Gastrocnemius medialis (tissue), 4 donors: ENCODE measurements at regions not wholly inside any gene's neighbourhood (a gene's known extent, or its start where the extent isn't known, plus 50 kb on each side); places are given as distances from the start of the nearest gene placed in this dataset.

Source experiments
- ATAC-seq, 2 donors: fragments of 150-250 bp; one replicate each; pipeline ENCODE4 v1.9.1; 2016
- DNase-seq, 2 donors: peaks; one replicate each; pipeline ENCODE4 v3.0.0-alpha.2; 2019
- H3K27ac ChIP-seq, 4 donors: fragments of 200-600 bp; sonication (generic); 1 replicate in 1 of 4; 2 replicates in 3 of 4; pipeline ENCODE4 v1.5.1; 2016 to 2018; ENCODE audit warnings: mild to moderate bottlenecking in 2 of 4, moderate library complexity in 1 of 4
- H3K27me3 ChIP-seq, 3 donors: fragments of 200-600 bp; sonication (generic) in 2 of 3; 1 replicate in 1 of 3; 2 replicates in 2 of 3; pipeline versions ENCODE4 v1.5.1 to v1.6.0; 2016 to 2019; ENCODE audit warnings: mild to moderate bottlenecking in 1 of 3, moderate library complexity in 1 of 3
- H3K36me3 ChIP-seq, 2 donors: fragments of 200-600 bp; sonication (generic) in 1 of 2; one replicate each; pipeline ENCODE4 v1.5.1; 2017 to 2018
- H3K4me1 ChIP-seq, 2 donors: fragments of 200-600 bp; sonication (generic) in 1 of 2; one replicate each; pipeline ENCODE4 v1.5.1; 2016 to 2017; ENCODE audit warnings: mild to moderate bottlenecking in 2 of 2
- H3K4me3 ChIP-seq, 4 donors: fragments of 200-600 bp; sonication (generic) in 3 of 4; 1 replicate in 1 of 4; 2 replicates in 3 of 4; pipeline ENCODE4 v1.5.1; 2016 to 2019; ENCODE audit warnings: mild to moderate bottlenecking in 2 of 4
- H3K9me3 ChIP-seq, 3 donors: fragments of 200-600 bp; sonication (generic) in 2 of 3; 1 replicate in 1 of 3; 2 replicates in 2 of 3; pipeline ENCODE4 v1.5.1; 2016 to 2019
- POLR2A ChIP-seq, 2 donors: fragments of 450-650 bp; IDR thresholded peaks; one replicate each; pipeline ENCODE4 v1.6.1; 2017; ENCODE audit warnings: antibody characterized with exemption in 2 of 2, mild to moderate bottlenecking in 2 of 2, moderate library complexity in 2 of 2
- in situ Hi-C, 4 donors: fragments of 200-750 bp; cut with MboI; loops; one replicate each; pipeline versions ENCODE4 v1.15.0 to v1.8.0; 2017; ENCODE audit warnings: low sequenced_read_pairs in 4 of 4
- intact Hi-C: fragments of 100-400 bp; cut with DNase I; formaldehyde crosslinking; loops from one replicate; pipeline ENCODE4 v1.15.1; 2023; ENCODE audit warnings: low total_unique reads
- TF ChIP-seq, protein P1 (sequence below), 5 experiments: fragments of 450-650 bp in 3 of 5; fragments of 200-600 bp in 2 of 5; sonication (generic) in 2 of 5; IDR thresholded peaks in 4 of 5; conservative IDR thresholded peaks in 1 of 5; 1 replicate in 4 of 5; 2 replicates in 1 of 5; pipeline ENCODE4 v1.5.1; 2016 to 2019; ENCODE audit warnings: antibody characterized with exemption in 5 of 5, mild to moderate bottlenecking in 3 of 5, moderate library complexity in 3 of 5

DNA sequence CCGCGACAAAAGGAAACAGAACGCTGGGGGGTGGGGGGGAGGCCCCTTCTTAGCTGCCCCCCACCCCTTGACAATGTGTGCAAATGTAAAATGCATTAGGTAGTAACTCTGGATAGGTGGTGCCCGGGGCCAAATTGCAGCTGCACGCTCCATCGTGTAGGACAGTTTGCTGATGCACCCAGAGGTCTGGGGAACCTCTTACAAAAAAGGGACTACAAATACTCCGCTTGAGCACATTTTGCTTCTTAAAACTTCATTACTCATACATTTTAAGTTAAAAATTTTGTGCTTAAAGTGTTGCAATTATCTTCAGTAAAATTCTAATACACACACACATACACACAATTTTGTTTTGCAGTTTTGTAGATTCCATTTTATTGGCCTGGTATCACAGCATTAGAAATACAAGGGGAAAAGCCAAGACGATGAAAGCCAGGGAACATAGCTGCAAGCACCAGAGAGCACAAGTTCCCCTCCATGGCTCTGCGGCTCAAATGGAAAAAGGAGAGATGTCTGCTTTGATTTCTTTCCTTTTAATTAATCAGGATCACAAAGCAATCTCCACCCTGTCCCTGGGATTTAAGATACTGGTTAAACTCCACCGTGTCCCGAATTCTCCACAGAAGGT, 582.1 kb downstream of the ZEB2 start:
- no peaks in the 10 kb centered on the region for H3K36me3 ChIP-seq
- intact Hi-C loops: no loop called here
- H3K4me3 ChIP-seq: peak overlapping the region; percentile 41 to 66 (median 58)
- no peaks in the 10 kb centered on the region for H3K9me3 ChIP-seq
- peak in 1 of 2 donors; percentile 21 for ATAC-seq
- DNase-seq: no peak
- TF ChIP-seq, protein P1, sequence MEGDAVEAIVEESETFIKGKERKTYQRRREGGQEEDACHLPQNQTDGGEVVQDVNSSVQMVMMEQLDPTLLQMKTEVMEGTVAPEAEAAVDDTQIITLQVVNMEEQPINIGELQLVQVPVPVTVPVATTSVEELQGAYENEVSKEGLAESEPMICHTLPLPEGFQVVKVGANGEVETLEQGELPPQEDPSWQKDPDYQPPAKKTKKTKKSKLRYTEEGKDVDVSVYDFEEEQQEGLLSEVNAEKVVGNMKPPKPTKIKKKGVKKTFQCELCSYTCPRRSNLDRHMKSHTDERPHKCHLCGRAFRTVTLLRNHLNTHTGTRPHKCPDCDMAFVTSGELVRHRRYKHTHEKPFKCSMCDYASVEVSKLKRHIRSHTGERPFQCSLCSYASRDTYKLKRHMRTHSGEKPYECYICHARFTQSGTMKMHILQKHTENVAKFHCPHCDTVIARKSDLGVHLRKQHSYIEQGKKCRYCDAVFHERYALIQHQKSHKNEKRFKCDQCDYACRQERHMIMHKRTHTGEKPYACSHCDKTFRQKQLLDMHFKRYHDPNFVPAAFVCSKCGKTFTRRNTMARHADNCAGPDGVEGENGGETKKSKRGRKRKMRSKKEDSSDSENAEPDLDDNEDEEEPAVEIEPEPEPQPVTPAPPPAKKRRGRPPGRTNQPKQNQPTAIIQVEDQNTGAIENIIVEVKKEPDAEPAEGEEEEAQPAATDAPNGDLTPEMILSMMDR (IDR thresholded peaks at IDR 0.05 in 4 of 5, conservative IDR thresholded peaks at IDR 0.05 in 1 of 5): no peak
- TF ChIP-seq POLR2A (IDR thresholded peaks at IDR 0.05): no peak
- in situ Hi-C loops: no loop called here
- peak overlapping the region in 1 of 4 donors; percentile 68 for H3K27ac ChIP-seq
- peaks cover 0 to 9% of the 10 kb centered on the region in 2 donors for H3K4me1 ChIP-seq
- no peaks in the 10 kb centered on the region for H3K27me3 ChIP-seq

DNA sequence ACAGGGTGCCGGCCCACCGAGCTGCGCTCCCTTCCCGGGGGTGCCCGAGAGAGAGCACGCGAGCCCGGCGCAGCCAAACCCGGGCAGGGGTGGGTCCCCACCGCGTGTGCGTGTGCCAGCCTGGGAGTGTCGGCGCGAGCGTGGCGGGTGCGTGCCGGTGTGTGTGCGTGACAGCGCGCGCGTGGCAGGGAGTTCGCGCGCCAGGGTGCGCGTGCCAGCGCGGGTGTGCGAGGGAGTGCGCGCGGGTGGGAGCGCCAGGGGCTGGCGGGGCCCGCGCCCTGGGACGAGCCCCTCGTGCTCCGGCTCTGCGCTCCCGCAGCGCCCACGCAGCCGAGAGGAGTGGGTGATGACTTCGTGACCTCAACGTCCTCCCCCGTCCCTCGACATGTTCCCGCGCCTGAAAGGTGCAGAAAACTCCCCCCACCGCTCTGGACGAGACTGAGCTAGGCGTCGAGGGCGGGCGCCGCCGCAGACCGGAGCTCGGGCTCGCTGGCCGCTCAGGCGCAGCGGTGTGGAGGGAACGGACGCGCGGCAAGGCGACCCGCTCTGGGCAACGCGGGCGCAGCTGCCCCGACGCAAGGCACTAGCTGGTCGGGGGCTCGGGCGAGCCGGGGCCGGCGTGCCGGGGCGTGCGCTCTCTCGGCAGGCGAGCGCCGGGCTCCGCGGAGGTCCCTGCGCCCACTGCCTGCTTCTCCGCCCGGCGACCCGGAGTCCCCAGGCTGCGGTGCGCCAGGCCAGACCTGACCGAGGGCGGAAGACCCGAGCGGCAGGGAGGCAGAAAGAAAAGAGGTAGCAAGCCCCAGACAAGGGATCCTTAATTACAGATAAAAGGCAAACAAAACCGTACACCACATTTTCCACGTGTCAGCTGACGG, 582.8 kb downstream of the ZEB2 start:
- in situ Hi-C loops: no loop called here
- no peaks in the 10 kb centered on the region for H3K36me3 ChIP-seq

DNA sequence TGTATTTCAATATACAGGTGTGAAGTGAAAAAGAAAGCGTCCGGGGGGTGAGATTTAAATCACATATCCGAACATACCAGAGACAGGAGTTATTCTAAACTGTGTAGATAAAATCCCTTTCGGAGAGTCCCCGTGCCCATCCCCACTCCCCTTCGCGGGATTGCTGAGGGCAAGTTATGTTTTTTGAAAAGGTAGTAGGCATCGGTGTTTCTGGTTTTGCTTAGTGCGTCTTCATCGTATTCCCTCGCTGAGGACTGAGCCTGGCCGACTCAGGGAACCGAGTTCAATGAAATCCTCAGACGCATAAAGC, 583.4 kb downstream of the ZEB2 start:
- intact Hi-C loops: no loop called here

More for the DNA sequence above, 582.8 kb downstream of the ZEB2 start:
- Histone ChIP-seq H3K4me3 (peak overlapping the region; percentile 41 to 66 (median 58)), H3K4me1 (peaks cover 0 to 9% of the 10 kb centered on the region in 2 donors), H3K27me3 (no peaks in the 10 kb centered on the region), H3K9me3 (no peaks in the 10 kb centered on the region), H3K27ac (peak overlapping the region in 3 of 4 donors; percentile 39 to 68 (median 43))
- DNase-seq: peak in 1 of 2 donors; percentile 12
- intact Hi-C loops: no loop called here
- TF ChIP-seq, protein P1 (IDR thresholded peaks at IDR 0.05 in 4 of 5, conservative IDR thresholded peaks at IDR 0.05 in 1 of 5): no peak
- TF ChIP-seq POLR2A (IDR thresholded peaks at IDR 0.05): no peak
- peak; percentile 46 to 60 for ATAC-seq

DNA sequence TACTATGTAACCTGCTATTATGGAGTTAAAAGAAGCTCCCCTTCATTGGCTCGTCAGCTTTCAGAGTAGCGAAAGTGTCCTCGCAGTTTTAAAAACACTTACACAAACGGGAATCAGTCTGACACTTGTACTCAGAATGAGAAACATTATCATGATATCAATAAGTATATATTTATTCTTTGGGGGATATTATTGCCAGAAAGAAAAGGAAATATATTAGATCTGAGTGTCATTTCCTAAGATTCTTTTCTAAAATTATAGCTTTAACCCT, 584.5 kb downstream of the ZEB2 start:
- Histone ChIP-seq H3K27me3 (no peaks in the 10 kb centered on the region), H3K27ac (peak overlapping the region in 2 of 4 donors; percentile 39 to 68), H3K4me1 (peaks cover 0 to 9% of the 10 kb centered on the region in 2 donors), H3K36me3 (no peaks in the 10 kb centered on the region), H3K9me3 (no peaks in the 10 kb centered on the region), H3K4me3 (peak overlapping the region; percentile 22 to 66 (median 58))
- TF ChIP-seq POLR2A (IDR thresholded peaks at IDR 0.05): no peak
- TF ChIP-seq, protein P1 (IDR thresholded peaks at IDR 0.05 in 4 of 5, conservative IDR thresholded peaks at IDR 0.05 in 1 of 5): no peak
- DNase-seq (no peak), ATAC-seq (no peak)
- in situ Hi-C loops (no loop called here), intact Hi-C loops (no loop called here)

More for the DNA sequence above, 583.4 kb downstream of the ZEB2 start:
- TF ChIP-seq POLR2A (IDR thresholded peaks at IDR 0.05): no peak
- TF ChIP-seq, protein P1 (IDR thresholded peaks at IDR 0.05 in 4 of 5, conservative IDR thresholded peaks at IDR 0.05 in 1 of 5): no peak
- peak overlapping the region; percentile 41 to 66 (median 58) for H3K4me3 ChIP-seq
- in situ Hi-C loops: no loop called here
- DNase-seq (no peak), ATAC-seq (peak; percentile 30 to 37)
- H3K4me1 ChIP-seq: peaks cover 0 to 9% of the 10 kb centered on the region in 2 donors
- H3K36me3 ChIP-seq: no peaks in the 10 kb centered on the region
- H3K27ac ChIP-seq: peak overlapping the region in 3 of 4 donors; percentile 3 to 68 (median 39)
- no peaks in the 10 kb centered on the region for H3K9me3 ChIP-seq
- H3K27me3 ChIP-seq: no peaks in the 10 kb centered on the region
